ENCODE measurements at regions not wholly inside any gene's neighbourhood (a gene's known extent, or its start where the extent isn't known, plus 50 kb on each side); places are given as distances from the start of the nearest gene placed in this dataset.

DNA sequence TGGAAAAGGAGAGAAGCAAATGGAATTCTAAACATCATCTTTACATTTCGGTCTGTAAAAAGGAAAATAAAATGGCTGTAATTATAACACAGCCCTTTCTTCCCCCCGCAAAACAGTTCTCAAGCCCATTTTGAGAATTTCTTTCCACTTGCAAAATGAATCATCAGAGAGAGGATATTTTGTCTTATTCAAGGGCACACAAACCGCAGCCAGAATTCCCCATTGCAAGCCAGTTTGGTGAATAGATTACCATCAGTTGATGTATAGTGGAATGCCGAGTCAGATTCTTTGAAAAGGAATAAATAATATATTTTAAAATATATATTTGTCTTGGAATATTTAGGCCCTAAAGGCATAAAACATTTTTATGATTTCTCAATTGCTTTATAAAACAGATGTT lies 420.4 kb upstream of the SEMA6D start:
- POLR2A ChIA-PET: no interaction called here
- intact Hi-C loops (cut with micrococcal nuclease; ENCODE audit: unreplicated experiment): no loop called here
- no peak overlapping the region for H3K4me3 ChIP-seq
- in situ Hi-C loops (cut with MboI): no loop called here
- CTCF ChIA-PET: no interaction called here
- no peak overlapping the region for H3K9ac ChIP-seq (ENCODE audit: control insufficient read depth, insufficient read depth, low read length)
- H2AFZ ChIP-seq (ENCODE audit: control insufficient read depth, low read depth, low read length): no peak overlapping the region
- RAD21 ChIA-PET (ENCODE audit: unreplicated experiment): no interaction called here
- FAIRE-seq (no peak), DNase-seq (ENCODE audit: low read depth, low spot score) (no peak), ATAC-seq (peak; percentile 22)
- SMC1A ChIA-PET (ENCODE audit: uncharacterized antibody, unreplicated experiment): no interaction called here
- no peaks in the 10 kb centered on the region for H3K79me2 ChIP-seq (ENCODE audit: control insufficient read depth, insufficient read depth, low read length)
- WGBS (ENCODE audit: insufficient coverage, insufficient replicate concordance, low lambda C conversion rate, missing lambda C conversion rate): 28% methylated on average over 4 of the region's 4 CpGs
- no peaks in the 10 kb centered on the region; the same call in 2 of the 3 replicates for H3K9me3 ChIP-seq (replicated peaks; ENCODE audit: control insufficient read depth, insufficient read depth, low read length)
- no peak overlapping the region for H3K4me2 ChIP-seq (ENCODE audit: control insufficient read depth, insufficient read depth)
- no peaks in the 10 kb centered on the region for H4K20me1 ChIP-seq (ENCODE audit: control insufficient read depth, insufficient read depth)
- H3K4me1 ChIP-seq (ENCODE audit: control insufficient read depth, insufficient read depth, low read length): no peaks in the 10 kb centered on the region
- H3K36me3 ChIP-seq (ENCODE audit: control insufficient read depth in 2 of 2, insufficient read depth in 2 of 2, low read length in 1 of 2): no peaks in the 10 kb centered on the region
- H3K27me3 ChIP-seq (replicated peaks in 1 of 2; ENCODE audit: control insufficient read depth in 2 of 2, insufficient read depth in 2 of 2, low read length in 1 of 2): no peaks in the 10 kb centered on the region
- BruUV-seq (replicated peaks): no TSS peak
- H3K27ac ChIP-seq (ENCODE audit: control insufficient read depth, insufficient read depth): no peak overlapping the region
- no peak for TF ChIP-seq LARP7 (IDR thresholded peaks at IDR 0.05)
- TF ChIP-seq, protein P1, sequence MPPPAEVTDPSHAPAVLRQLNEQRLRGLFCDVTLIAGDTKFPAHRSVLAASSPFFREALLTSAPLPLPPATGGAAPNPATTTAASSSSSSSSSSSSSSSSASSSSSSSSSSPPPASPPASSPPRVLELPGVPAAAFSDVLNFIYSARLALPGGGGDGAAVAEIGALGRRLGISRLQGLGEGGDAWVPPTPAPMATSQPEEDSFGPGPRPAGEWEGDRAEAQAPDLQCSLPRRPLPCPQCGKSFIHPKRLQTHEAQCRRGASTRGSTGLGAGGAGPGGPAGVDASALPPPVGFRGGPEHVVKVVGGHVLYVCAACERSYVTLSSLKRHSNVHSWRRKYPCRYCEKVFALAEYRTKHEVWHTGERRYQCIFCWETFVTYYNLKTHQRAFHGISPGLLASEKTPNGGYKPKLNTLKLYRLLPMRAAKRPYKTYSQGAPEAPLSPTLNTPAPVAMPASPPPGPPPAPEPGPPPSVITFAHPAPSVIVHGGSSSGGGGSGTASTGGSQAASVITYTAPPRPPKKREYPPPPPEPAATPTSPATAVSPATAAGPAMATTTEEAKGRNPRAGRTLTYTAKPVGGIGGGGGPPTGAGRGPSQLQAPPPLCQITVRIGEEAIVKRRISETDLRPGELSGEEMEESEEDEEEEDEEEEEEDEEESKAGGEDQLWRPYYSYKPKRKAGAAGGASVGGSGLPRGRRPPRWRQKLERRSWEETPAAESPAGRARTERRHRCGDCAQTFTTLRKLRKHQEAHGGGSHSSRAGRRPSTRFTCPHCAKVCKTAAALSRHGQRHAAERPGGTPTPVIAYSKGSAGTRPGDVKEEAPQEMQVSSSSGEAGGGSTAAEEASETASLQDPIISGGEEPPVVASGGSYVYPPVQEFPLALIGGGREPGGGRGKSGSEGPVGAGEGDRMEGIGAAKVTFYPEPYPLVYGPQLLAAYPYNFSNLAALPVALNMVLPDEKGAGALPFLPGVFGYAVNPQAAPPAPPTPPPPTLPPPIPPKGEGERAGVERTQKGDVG (CRISPR knock-in tag; IDR thresholded peaks at IDR 0.05): no peak
- TF ChIP-seq FOXK2 (IDR thresholded peaks at IDR 0.05): no peak
- no peak for TF ChIP-seq EGR1 (IDR thresholded peaks at IDR 0.05; ENCODE audit: borderline replicate concordance in 1 of 2, low read depth in 2 of 2, low read length in 2 of 2)
- TF ChIP-seq RCOR1 (conservative IDR thresholded peaks at IDR 0.05; ENCODE audit: low read depth, low read length): no peak
- TF ChIP-seq, protein P2, sequence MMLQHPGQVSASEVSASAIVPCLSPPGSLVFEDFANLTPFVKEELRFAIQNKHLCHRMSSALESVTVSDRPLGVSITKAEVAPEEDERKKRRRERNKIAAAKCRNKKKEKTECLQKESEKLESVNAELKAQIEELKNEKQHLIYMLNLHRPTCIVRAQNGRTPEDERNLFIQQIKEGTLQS (IDR thresholded peaks at IDR 0.05; ENCODE audit: borderline replicate concordance, extremely low read depth, low read depth, low read length): no peak
- no peak for TF ChIP-seq BMI1 (IDR thresholded peaks at IDR 0.05; ENCODE audit: borderline replicate concordance)
- TF ChIP-seq MTA3 (IDR thresholded peaks at IDR 0.05; ENCODE audit: borderline replicate concordance, low read length): no peak
- TF ChIP-seq RELA (IDR thresholded peaks at IDR 0.05; ENCODE audit: borderline replicate concordance, partially characterized antibody): no peak
- TF ChIP-seq RBBP5 (conservative IDR thresholded peaks at IDR 0.05): no peak
- no peak for TF ChIP-seq DPF2 (IDR thresholded peaks at IDR 0.05)
- TF ChIP-seq HDAC6 (IDR thresholded peaks at IDR 0.05; ENCODE audit: unreplicated experiment): no peak
- no peak for TF ChIP-seq PAX5 (IDR thresholded peaks at IDR 0.05; ENCODE audit: borderline replicate concordance, low read depth, low read length)
- no peak for TF ChIP-seq SREBF2 (IDR thresholded peaks at IDR 0.05; ENCODE audit: low read length)
- TF ChIP-seq EP300 (IDR thresholded peaks at IDR 0.05; ENCODE audit: borderline replicate concordance in 1 of 2, control insufficient read depth in 1 of 2, low read depth in 2 of 2, low read length in 2 of 2): no peak
- TF ChIP-seq, protein P3, sequence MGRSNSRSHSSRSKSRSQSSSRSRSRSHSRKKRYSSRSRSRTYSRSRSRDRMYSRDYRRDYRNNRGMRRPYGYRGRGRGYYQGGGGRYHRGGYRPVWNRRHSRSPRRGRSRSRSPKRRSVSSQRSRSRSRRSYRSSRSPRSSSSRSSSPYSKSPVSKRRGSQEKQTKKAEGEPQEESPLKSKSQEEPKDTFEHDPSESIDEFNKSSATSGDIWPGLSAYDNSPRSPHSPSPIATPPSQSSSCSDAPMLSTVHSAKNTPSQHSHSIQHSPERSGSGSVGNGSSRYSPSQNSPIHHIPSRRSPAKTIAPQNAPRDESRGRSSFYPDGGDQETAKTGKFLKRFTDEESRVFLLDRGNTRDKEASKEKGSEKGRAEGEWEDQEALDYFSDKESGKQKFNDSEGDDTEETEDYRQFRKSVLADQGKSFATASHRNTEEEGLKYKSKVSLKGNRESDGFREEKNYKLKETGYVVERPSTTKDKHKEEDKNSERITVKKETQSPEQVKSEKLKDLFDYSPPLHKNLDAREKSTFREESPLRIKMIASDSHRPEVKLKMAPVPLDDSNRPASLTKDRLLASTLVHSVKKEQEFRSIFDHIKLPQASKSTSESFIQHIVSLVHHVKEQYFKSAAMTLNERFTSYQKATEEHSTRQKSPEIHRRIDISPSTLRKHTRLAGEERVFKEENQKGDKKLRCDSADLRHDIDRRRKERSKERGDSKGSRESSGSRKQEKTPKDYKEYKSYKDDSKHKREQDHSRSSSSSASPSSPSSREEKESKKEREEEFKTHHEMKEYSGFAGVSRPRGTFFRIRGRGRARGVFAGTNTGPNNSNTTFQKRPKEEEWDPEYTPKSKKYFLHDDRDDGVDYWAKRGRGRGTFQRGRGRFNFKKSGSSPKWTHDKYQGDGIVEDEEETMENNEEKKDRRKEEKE (IDR thresholded peaks at IDR 0.05): no peak
- TF ChIP-seq, protein P4, sequence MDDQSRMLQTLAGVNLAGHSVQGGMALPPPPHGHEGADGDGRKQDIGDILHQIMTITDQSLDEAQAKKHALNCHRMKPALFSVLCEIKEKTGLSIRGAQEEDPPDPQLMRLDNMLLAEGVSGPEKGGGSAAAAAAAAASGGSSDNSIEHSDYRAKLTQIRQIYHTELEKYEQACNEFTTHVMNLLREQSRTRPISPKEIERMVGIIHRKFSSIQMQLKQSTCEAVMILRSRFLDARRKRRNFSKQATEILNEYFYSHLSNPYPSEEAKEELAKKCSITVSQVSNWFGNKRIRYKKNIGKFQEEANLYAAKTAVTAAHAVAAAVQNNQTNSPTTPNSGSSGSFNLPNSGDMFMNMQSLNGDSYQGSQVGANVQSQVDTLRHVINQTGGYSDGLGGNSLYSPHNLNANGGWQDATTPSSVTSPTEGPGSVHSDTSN (IDR thresholded peaks at IDR 0.05; ENCODE audit: insufficient replicate concordance, low read depth, low read length): no peak
- no peak for TF ChIP-seq ZNF384 (IDR thresholded peaks at IDR 0.05; ENCODE audit: borderline replicate concordance, low read depth, low read length)
- peak; percentile 34 for TF ChIP-seq IKZF1 (conservative IDR thresholded peaks at IDR 0.05)

Measured in GM12878 (cell line).